Muscle of back (tissue), 3 donors: ENCODE measurements at regions not wholly inside any gene's neighbourhood (a gene's known extent, or its start where the extent isn't known, plus 50 kb on each side); places are given as distances from the start of the nearest gene placed in this dataset.
A peak's percentile ranks its signal among the peaks of the same experiment; 100 is the strongest.
"Not testable (repeated sequence)": the region's sequence is repeated elsewhere in the genome, so short reads cannot be mapped to it uniquely, and the experiment has no call there.

ENCODE experiments used
- DNase-seq, 3 donors: peaks; one replicate each; pipeline versions ENCODE4 v3.0.0 to v3.0.0-alpha.2; 2013

- no peak for DNase-seq
These were observed 297.1 kb upstream of the RBMS1 start for GRCh38 chr2:160790738-160791137.

DNA sequence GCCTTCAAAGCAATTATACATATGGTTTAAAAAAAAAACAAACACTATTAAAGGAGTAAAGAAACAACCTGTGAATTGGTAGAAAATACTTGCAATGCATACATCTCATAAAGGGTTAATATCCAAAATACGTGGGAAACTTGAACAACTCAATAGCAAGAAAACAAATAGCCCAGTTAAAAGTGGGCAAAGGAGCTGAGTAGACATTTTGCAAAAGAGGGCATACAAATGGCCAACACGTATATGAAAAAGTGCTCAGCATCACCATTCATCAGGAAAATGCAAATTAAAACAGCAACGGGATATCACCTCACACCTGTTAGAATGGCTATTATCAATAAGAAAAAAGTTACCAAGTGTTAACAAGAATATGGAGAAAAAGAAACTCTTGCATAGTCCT is 298.3 kb upstream of the RBMS1 start:
- DNase-seq = no peak

DNA sequence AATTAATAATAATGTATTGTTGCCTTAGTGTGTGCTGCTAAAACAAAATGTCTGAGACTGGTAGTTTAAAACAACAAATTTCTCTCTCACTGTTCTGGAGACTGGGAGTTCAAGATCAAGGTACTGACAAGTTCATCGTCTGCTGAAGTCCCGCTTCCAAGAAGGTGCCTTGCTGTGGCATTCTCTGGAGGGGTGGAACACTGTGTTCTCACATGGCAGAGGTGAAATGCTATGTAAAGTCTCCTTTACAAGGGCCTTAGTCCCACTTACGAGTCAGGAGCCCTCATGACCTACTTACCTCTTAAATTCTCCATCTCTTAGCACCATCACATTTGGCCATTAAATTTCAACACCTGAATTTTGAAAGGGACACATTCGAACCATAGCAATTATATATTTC is 299.2 kb upstream of the RBMS1 start:
- no peak for DNase-seq

DNA sequence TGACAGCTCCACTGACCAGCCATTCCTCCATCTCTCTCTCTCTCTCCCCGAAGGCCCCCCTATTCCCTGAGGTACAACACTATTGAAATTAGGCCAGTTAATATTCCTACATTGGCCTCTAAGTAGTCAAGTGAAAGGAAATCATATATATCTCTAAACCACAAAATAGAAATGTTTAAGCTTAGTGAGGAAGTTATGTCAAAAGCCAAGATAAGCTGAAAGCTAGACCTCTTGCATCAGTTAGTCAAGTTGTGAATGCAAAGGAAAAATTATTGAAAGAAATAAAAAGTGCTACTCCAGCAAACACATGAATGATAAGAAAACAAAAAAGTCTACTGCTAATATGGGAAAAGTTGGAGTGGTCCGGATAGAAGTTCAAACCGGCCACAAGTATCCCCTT is 301.3 kb upstream of the RBMS1 start:
- no peak for DNase-seq

GRCh38 chr2:160803881-160804280 is 310.3 kb upstream of the RBMS1 start:
- no peak for DNase-seq

GRCh38 chr2:160810406-160810805 is 316.8 kb upstream of the RBMS1 start:
- DNase-seq = no peak

DNA sequence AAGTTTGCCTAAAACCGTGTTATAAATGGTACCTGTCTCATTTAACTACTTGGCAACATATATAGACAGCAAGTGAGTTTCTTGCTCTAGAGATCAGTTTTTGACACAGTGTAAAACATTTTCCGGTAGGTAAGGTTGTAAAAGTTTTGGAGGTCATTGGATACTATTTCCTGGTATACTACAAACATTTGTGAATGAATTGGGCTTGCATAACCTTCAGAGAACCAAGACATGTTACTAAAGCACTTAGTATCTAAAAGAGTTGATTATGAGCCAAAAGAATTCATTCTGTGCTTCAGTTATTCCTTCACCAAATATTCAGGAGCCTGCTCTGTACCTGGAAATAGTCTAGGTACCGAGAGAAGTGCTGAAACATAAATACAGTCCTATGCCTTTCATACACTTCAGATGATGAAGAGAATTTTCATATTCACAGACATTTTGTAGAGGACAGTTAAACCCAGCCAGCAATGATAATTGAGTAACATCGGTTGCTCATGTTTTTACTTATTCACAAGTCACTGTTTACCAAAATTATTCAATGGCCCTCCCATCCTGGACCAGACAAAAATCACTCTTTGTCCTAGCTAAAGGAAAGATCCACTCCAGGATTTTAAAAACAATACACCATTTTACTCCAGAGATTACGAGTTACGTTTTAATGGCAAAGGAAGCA is 319.4 kb upstream of the RBMS1 start:
- no peak for DNase-seq

DNA sequence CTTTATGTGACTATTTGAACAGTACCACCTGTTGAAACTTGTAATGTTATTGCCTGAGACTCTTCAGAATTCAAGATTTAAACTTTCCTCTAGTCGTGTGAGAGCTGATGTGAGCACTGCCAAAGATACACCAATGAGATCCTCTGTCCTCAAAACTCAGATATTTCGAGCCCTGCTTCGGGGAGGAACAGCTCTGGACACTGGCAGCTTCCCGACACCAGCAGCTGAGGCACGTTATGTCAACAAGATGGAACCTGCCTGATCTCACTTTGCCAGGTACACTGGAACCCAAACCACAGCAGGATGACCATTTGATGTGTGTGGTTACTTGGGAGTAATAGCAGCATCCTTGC is 319.9 kb upstream of the RBMS1 start:
- DNase-seq = no peak

GRCh38 chr2:160816916-160817499 is 323.4 kb upstream of the RBMS1 start:
- peak in 1 of 3 donors; percentile 26 for DNase-seq

DNA sequence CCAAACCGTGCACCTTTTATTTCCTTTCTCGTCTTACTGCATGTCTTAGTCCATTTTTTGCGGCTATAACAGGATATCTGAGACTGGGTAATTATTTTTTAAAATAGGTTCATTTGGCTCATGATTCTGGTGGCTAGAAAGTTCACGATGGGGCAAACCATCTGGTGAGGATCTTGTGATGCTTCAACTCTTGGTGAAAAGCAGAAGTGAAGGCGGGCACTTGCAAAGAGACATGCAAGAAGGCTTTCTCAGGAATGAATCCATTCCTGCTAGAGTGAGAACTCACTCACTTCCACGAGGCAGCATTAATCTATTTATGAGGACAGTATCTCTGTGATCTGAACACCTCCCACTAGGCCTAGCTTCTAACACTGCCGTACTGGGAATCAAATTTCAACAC is 327.1 kb upstream of the RBMS1 start:
- DNase-seq = no peak

- DNase-seq = no peak
These were observed 328.4 kb upstream of the RBMS1 start for GRCh38 chr2:160822006-160822405.

DNA sequence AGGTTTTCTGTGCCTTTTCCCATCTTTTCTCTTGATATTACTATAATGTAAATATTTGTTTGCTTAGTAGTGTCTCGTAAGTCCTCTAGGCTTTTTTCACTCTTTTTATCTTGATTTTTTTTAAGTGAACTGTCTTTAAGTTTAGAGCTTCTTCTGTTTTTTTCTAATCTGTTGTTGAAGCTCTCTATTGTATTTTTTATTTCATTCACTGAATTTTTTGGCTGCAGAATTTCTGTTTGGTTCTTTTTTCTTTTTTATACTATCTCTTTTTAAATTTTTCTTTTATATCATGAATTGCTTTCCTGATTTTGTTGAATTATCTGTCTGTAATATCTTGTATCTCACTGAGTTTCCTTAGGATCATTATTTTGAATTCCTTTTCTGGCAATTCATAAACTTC is 331.8 kb upstream of the RBMS1 start:
- no peak for DNase-seq

DNA sequence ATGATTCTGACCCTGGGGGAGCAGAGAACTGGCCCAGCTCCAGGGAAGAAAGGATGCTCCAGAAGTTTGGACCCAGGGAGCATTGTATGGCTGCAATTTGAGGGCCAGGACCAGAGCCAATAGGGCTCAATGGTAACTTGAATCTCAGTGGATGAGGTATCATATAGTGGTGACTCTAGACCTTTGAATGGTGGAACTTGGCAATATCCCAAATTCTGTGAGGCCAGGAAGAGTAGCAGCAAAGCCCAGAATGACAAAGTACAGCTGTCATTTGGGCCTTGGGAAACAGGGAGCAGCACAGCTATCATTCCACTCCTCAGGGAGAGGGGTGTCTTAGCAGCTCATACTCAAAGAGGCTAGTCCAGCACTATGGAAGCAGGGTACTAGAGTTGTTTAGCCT is 332.9 kb upstream of the RBMS1 start:
- peak in 1 of 3 donors; percentile 8 for DNase-seq

GRCh38 chr2:160828076-160828475 is 332.2 kb upstream of the TANK start:
- DNase-seq = no peak

- not testable (repeated sequence) for DNase-seq
These were observed 327.8 kb upstream of the TANK start for GRCh38 chr2:160832381-160832780.

- DNase-seq = no peak
These were observed 325.1 kb upstream of the TANK start for GRCh38 chr2:160835166-160835565.

- peak; percentile 34 to 93 (median 62) for DNase-seq
These were observed 323.5 kb upstream of the TANK start for GRCh38 chr2:160836755-160837154.

- no peak for DNase-seq
These were observed 322.8 kb upstream of the TANK start for GRCh38 chr2:160837416-160837815.

DNA sequence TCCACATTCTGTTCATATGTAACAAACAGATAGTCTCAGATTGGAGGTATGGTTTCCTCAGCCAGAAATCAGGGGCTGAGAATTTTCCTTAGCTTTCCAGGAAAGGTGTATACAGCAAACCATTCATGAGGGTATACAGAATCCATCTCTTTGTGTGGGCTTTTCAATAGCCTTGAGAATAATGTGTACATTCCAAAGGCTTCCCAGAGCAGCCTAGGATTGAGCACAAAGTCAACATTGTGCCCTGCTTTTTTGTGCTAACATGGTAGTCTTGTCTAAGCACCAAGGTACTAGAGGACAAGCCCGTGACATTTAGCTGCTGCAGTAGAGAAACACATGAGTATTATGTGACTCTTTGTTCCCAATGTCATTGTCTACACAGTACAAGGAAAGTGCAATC is 322.1 kb upstream of the TANK start:
- DNase-seq = no peak

- no peak for DNase-seq
These were observed 321.5 kb upstream of the TANK start for GRCh38 chr2:160838691-160839090.

DNA sequence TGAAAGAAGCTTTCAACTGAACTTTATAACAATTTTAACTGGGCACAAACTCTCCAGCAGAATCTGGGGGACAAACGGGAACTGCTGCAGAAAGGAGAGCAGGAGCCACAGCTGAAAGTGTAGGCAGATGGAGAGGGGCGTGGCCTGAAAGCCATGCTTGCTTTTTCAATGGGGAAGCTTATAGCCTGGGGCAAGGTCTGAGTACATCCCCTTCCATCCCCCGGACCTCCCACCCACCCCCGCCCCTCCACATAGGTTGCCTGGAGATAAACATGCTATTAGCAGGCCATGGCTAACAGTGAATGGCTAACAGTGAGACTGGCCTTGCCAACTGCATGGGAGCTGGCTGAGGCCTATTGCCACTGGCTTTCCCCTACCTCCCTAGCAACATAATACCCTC is 317.9 kb upstream of the TANK start:
- no peak for DNase-seq

GRCh38 chr2:160859096-160859495 is 301.1 kb upstream of the TANK start:
- no peak for DNase-seq

DNA sequence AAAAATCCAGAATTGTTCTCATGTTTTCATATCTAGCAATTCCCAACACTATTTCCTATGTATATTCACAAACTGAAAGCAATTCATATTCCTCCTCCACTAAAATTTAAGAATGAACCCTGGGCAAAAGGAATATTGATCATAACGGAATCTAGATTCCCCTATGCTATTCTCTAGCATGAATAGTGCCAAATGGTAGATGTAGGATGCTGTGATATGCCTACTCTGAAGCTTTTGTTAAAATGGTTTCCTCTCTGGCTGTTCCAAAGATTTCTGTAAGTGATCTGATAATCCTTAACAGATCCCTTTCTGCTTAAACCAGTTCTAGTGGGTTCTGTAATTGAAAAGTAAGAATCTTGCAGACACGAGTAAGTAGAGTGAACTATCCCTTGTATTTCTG is 298.0 kb upstream of the TANK start:
- peak in 1 of 3 donors; percentile 9 for DNase-seq

- DNase-seq = no peak
These were observed 291.3 kb upstream of the TANK start for GRCh38 chr2:160868891-160869290.
